ENCODE measurements at regions not wholly inside any gene's neighbourhood (a gene's known extent, or its start where the extent isn't known, plus 50 kb on each side); places are given as distances from the start of the nearest gene placed in this dataset.
"Not testable (repeated sequence)": the region's sequence is repeated elsewhere in the genome, so short reads cannot be mapped to it uniquely, and the experiment has no call there.

GRCh38 chr5:77908787-77909186, 132.6 kb upstream of the TBCA start:
- no peak for DNase-seq

GRCh38 chr5:77907786-77908185, 131.6 kb upstream of the TBCA start:
- no peak for DNase-seq

DNA sequence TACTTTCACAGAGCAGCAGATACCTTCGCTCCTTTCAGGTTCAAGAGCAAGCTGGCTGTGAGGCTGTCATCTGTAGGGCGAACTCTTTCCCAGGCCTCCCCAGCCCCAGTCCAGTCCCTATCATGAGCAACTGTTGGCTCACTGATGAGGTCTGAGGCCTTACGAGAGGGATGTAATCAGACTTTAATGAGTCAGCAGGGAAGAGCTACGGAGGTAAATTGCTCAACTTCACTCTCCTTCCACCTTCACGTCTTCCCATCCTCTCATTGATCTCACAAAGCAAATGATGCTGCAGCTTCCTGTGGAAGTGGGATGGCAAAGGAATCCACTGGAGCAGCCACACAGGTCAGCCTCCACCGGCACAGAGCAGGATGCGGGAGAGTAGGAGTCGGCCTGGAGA, 130.7 kb upstream of the TBCA start:
- no peak for DNase-seq

DNA sequence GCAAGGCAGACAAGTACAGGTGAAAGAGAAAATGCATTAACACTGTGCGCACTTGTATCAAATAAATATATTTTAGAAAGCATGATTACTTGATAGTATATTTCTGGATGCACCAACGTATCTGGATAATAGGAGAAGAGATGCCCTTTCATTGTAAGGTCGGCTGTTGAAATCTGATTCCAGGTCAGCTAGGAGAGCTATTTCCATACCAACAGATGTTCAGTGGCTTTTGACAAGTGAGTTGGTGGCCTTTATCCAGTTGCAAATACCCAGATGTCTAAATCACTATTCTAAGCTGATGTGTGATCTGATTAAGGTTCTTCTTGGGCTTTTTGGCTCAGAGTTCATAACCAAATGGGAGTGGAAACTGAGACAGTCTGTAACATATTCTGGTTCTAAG, 128.2 kb upstream of the TBCA start:
- no peak for DNase-seq

GRCh38 chr5:77900691-77901090, 124.6 kb upstream of the TBCA start:
- no peak for DNase-seq

DNA sequence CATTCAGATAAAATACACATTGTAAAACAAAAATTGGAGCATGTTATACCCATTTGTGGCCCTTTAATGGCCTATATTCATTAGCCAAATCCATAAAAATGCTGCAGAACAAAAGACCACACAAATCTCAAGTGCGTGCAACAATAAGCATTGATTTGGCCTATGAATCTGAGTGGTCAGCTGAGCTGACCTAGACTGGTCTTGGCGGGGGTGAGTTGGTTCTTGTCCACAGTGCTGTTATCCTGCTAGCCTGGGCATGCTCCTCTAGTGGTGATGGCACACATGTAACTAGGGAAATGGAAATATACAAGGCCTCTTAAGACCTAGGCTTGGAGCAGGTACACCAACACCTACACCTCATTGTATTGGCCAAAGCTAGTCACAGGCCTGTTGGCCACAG, 122.2 kb upstream of the TBCA start:
- DNase-seq = no peak

- no peak for DNase-seq
Measured at GRCh38 chr5:77896338-77896737, 120.2 kb upstream of the TBCA start.

DNA sequence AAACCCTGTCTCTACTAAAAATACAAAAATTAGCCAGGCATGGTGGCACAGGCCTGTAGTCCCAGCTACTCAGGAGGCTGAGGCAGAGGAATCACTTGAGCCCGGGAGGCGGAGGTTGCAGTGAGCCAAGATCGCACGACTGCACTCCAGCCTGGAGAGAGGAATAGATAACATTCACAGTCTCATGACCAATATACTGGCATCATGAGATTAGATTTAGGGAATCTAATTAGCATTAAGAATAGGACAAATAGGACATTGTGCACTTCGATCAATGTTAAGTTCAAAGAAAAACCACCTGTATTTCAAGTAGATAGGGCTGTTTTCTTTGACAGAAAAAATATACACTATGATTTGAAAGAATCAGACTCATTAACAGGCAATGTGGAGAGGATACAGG, 118.0 kb upstream of the TBCA start:
- DNase-seq = not testable (repeated sequence)

GRCh38 chr5:77893225-77893860, 117.2 kb upstream of the TBCA start:
- DNase-seq = no peak

GRCh38 chr5:77892061-77893010, 116.2 kb upstream of the TBCA start:
- DNase-seq = no peak

DNA sequence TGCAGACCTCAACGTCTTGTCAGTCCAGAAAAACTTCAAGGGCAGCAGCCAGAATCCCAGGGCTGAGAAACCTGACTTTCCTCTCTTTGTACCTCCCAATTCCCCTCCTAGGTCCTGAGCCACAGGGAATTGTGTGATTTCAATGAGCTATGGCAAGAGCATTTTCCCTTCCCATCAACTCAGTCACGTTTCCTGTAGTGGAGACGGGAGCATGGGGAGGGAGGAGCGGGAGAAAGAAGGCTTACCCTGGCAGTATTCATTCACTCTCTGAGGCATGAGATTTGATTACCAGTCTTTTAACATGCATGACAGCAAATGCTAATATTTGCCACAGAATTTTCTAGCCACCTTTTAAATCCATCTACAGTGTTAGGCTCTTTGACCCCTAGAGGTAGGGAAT, 109.4 kb upstream of the TBCA start:
- no peak for DNase-seq

- no peak for DNase-seq
Measured at GRCh38 chr5:77882670-77883257, 106.6 kb upstream of the TBCA start.

- no peak for DNase-seq
Measured at GRCh38 chr5:77881528-77881927, 105.4 kb upstream of the TBCA start.

DNA sequence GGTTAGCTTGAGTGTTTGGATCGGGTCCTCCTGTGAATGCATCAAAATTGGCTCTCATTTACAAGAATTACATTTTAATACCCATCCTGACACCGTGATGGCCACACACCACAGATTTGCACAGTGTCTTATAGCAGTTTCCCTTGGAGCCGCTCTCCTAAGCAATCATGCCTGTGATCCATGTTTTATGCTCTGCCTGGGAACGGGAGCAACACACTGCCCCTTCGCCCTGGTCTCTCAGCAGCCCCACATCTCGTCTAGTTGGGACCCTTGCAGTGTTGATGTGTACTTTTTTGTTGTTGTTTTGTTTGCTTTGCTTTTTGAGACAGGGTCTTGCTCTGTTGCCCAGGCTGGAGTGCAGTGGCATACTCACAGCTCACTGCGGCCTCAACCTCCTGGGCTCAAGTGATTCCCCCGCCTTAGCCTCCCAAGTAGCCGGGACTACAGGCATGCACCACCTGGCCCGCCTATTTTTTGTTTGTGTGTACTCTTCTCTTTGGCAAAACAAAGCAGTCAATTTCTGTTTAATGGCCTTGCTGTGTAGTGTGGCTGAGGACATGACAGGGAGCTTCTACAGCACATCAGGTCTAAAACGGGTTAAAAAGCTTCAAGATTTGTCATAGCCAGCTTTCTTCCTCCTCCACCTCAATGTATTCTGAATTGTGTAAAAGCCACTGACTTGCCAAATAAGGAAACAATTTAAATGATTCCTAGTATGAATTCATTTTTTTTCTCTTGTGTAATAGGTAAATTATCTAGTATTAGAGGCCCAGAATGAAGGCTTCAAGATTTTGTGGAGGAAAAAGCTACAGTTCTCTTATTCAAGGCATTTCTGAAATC, 101.6 kb upstream of the TBCA start:
- no peak for DNase-seq

GRCh38 chr5:77876862-77877502, 100.8 kb upstream of the TBCA start:
- DNase-seq = no peak

DNA sequence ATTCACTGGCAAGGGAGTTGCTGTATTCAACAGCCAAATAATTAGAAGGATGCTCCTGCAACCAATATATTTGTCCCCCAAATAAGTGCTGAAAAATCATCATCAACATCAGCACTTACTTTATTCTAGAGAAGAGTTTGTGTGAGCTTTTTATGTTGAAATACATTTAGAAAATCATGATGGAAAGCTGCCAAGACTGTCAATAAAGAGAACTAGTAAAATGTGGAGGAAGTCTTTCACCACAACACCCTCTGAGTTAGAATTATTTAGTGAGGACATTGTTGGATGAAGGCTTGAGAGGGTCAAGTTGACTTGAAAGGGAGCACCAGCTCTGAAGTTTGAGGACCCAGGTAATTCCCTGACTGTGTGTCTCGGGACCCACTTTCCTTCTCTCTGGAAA, 100.2 kb upstream of the TBCA start:
- no peak for DNase-seq

DNA sequence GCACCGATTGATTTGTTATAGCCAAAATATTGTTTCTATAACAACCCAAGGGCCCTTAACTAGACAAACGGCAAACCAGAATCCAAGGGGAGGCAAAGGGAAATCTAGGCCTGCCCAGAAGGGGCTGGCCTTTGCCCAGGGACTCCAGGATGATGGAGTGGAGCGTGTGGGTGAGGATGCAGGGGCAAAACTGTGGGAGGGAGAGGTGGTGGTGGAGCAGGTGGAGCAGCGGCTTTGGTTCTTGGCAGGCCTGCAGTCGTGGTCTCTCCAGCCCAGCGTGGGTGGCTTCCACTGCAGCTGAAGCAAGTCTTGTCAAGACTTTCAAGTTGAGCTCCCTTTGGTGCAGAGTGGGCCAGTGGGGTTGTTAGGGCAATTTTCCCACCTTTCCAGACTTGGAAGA, 98.6 kb upstream of the TBCA start:
- no peak for DNase-seq

- no peak for DNase-seq
Measured at GRCh38 chr5:77873239-77873638, 97.1 kb upstream of the TBCA start.

GRCh38 chr5:77871946-77872345, 95.8 kb upstream of the TBCA start:
- no peak for DNase-seq

- DNase-seq = no peak
Measured at GRCh38 chr5:77871016-77871415, 94.9 kb upstream of the TBCA start.

GRCh38 chr5:77869116-77869798, 93.1 kb upstream of the TBCA start:
- DNase-seq = no peak

DNA sequence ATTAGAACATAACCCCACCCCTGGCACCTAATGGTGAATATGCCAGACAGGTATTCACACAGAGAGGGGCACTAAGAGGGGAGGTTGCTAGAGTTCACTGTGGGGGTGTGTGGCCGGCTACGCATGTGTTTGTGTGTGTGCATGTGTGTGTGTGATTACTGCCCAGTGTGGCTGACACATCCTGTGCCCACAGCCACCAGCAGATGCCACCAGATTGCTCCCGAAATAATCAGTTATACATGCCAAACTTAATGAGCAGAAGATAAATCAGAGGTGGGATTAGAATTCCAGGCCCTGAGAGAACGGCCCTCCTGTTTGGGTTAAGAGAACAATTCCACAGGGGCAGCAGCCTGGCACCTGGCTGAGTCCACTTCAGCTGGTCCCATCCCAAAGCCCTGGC, 91.8 kb upstream of the TBCA start:
- DNase-seq = no peak
